ENCODE measurements at regions not wholly inside any gene's neighbourhood (a gene's known extent, or its start where the extent isn't known, plus 50 kb on each side); places are given as distances from the start of the nearest gene placed in this dataset.

DNA sequence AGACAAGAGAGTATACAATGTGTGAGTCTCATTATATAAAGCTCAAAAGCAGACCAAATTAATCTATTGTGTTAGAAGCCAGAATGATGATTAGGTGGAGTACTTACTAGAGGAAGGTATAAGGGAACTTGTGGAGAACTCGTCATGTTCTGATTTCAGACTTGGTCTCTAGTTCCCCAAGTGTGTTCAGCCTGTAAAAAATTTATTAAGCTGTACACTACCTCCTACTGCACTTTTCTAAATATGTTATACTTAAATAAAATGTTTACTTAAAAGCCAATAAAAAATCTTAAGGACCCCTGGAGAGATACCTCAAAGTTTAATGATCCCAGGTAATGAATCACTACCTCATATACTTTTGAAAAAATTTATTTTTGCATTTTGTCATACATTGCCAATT, 130.4 kb upstream of the PLCB4 start (continued):
- TF ChIP-seq SMAD3 (CRISPR knock-in tag; IDR thresholded peaks at IDR 0.05; ENCODE audit: borderline replicate concordance) (no peak), ZNF396 (CRISPR knock-in tag; IDR thresholded peaks at IDR 0.05; ENCODE audit: borderline replicate concordance) (no peak)

DNA sequence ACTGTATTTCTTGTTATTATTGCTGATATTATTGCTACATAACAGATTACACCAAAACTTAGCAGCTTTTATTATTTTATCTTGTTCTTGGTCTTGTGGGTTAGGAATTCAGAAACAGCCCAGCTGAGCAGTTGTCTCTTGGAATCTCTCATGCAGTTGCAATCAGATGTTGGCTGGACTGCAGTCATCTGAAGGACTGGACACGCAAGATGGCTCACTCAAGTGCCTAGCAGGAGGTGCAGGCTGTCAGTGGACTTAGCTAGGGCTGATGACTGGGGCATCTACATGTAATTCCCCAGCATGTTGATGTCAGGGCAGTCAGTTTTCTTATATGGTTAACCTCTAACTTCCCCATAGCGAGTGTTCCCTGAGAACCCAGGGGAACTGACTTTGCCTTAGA, 128.6 kb upstream of the PLCB4 start:
- Mint-ChIP-seq H3K27ac (no peak overlapping the region), H3K27me3 (ENCODE audit: low read depth) (no peaks in the 10 kb centered on the region), H3K4me1 (peaks cover 6% of the 10 kb centered on the region; the same call in 1 of the 2 replicates), H3K4me3 (no peak overlapping the region), H3K9me3 (no peaks in the 10 kb centered on the region), H3K36me3 (no peaks in the 10 kb centered on the region)
- ChIA-PET POLR2A (no interaction called here), CTCF (no interaction called here)
- ATAC-seq (no peak), DNase-seq (ENCODE audit: low spot score) (no peak)
- TF ChIP-seq RELA (CRISPR knock-in tag; IDR thresholded peaks at IDR 0.05; ENCODE audit: borderline replicate concordance) = no peak
- TF ChIP-seq, protein P1, sequence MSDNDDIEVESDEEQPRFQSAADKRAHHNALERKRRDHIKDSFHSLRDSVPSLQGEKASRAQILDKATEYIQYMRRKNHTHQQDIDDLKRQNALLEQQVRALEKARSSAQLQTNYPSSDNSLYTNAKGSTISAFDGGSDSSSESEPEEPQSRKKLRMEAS (CRISPR knock-in tag; IDR thresholded peaks at IDR 0.05) = no peak
- TF ChIP-seq, protein P2, sequence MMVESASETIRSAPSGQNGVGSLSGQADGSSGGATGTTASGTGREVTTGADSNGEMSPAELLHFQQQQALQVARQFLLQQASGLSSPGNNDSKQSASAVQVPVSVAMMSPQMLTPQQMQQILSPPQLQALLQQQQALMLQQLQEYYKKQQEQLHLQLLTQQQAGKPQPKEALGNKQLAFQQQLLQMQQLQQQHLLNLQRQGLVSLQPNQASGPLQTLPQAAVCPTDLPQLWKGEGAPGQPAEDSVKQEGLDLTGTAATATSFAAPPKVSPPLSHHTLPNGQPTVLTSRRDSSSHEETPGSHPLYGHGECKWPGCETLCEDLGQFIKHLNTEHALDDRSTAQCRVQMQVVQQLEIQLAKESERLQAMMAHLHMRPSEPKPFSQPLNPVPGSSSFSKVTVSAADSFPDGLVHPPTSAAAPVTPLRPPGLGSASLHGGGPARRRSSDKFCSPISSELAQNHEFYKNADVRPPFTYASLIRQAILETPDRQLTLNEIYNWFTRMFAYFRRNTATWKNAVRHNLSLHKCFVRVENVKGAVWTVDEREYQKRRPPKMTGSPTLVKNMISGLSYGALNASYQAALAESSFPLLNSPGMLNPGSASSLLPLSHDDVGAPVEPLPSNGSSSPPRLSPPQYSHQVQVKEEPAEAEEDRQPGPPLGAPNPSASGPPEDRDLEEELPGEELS (CRISPR knock-in tag; IDR thresholded peaks at IDR 0.05) = no peak
- TF ChIP-seq, protein P3, sequence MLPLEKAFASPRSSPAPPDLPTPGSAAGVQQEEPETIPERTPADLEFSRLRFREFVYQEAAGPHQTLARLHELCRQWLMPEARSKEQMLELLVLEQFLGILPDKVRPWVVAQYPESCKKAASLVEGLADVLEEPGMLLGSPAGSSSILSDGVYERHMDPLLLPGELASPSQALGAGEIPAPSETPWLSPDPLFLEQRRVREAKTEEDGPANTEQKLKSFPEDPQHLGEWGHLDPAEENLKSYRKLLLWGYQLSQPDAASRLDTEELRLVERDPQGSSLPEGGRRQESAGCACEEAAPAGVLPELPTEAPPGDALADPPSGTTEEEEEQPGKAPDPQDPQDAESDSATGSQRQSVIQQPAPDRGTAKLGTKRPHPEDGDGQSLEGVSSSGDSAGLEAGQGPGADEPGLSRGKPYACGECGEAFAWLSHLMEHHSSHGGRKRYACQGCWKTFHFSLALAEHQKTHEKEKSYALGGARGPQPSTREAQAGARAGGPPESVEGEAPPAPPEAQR (CRISPR knock-in tag; IDR thresholded peaks at IDR 0.05) = no peak
- no peak for TF ChIP-seq ZNF232 (CRISPR knock-in tag; IDR thresholded peaks at IDR 0.05)
- TF ChIP-seq, protein P4, sequence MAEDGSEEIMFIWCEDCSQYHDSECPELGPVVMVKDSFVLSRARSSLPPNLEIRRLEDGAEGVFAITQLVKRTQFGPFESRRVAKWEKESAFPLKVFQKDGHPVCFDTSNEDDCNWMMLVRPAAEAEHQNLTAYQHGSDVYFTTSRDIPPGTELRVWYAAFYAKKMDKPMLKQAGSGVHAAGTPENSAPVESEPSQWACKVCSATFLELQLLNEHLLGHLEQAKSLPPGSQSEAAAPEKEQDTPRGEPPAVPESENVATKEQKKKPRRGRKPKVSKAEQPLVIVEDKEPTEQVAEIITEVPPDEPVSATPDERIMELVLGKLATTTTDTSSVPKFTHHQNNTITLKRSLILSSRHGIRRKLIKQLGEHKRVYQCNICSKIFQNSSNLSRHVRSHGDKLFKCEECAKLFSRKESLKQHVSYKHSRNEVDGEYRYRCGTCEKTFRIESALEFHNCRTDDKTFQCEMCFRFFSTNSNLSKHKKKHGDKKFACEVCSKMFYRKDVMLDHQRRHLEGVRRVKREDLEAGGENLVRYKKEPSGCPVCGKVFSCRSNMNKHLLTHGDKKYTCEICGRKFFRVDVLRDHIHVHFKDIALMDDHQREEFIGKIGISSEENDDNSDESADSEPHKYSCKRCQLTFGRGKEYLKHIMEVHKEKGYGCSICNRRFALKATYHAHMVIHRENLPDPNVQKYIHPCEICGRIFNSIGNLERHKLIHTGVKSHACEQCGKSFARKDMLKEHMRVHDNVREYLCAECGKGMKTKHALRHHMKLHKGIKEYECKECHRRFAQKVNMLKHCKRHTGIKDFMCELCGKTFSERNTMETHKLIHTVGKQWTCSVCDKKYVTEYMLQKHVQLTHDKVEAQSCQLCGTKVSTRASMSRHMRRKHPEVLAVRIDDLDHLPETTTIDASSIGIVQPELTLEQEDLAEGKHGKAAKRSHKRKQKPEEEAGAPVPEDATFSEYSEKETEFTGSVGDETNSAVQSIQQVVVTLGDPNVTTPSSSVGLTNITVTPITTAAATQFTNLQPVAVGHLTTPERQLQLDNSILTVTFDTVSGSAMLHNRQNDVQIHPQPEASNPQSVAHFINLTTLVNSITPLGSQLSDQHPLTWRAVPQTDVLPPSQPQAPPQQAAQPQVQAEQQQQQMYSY (CRISPR knock-in tag; IDR thresholded peaks at IDR 0.05) = no peak
- no peak for TF ChIP-seq CREM (CRISPR knock-in tag; IDR thresholded peaks at IDR 0.05)
- TF ChIP-seq, protein P5, sequence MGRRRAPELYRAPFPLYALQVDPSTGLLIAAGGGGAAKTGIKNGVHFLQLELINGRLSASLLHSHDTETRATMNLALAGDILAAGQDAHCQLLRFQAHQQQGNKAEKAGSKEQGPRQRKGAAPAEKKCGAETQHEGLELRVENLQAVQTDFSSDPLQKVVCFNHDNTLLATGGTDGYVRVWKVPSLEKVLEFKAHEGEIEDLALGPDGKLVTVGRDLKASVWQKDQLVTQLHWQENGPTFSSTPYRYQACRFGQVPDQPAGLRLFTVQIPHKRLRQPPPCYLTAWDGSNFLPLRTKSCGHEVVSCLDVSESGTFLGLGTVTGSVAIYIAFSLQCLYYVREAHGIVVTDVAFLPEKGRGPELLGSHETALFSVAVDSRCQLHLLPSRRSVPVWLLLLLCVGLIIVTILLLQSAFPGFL (CRISPR knock-in tag; IDR thresholded peaks at IDR 0.05; ENCODE audit: borderline replicate concordance) = no peak
- no peak for TF ChIP-seq EMX1 (CRISPR knock-in tag; IDR thresholded peaks at IDR 0.05)
- TF ChIP-seq TP53 (CRISPR knock-in tag; IDR thresholded peaks at IDR 0.05) = no peak
- TF ChIP-seq CBFB (CRISPR knock-in tag; IDR thresholded peaks at IDR 0.05; ENCODE audit: low read depth) = no peak
- TF ChIP-seq, protein P6, sequence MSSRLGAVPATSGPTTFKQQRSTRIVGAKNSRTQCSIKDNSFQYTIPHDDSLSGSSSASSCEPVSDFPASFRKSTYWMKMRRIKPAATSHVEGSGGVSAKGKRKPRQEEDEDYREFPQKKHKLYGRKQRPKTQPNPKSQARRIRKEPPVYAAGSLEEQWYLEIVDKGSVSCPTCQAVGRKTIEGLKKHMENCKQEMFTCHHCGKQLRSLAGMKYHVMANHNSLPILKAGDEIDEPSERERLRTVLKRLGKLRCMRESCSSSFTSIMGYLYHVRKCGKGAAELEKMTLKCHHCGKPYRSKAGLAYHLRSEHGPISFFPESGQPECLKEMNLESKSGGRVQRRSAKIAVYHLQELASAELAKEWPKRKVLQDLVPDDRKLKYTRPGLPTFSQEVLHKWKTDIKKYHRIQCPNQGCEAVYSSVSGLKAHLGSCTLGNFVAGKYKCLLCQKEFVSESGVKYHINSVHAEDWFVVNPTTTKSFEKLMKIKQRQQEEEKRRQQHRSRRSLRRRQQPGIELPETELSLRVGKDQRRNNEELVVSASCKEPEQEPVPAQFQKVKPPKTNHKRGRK (CRISPR knock-in tag; IDR thresholded peaks at IDR 0.05; ENCODE audit: borderline replicate concordance) = no peak
- TF ChIP-seq, protein P7, sequence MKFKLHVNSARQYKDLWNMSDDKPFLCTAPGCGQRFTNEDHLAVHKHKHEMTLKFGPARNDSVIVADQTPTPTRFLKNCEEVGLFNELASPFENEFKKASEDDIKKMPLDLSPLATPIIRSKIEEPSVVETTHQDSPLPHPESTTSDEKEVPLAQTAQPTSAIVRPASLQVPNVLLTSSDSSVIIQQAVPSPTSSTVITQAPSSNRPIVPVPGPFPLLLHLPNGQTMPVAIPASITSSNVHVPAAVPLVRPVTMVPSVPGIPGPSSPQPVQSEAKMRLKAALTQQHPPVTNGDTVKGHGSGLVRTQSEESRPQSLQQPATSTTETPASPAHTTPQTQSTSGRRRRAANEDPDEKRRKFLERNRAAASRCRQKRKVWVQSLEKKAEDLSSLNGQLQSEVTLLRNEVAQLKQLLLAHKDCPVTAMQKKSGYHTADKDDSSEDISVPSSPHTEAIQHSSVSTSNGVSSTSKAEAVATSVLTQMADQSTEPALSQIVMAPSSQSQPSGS (CRISPR knock-in tag; IDR thresholded peaks at IDR 0.05; ENCODE audit: borderline replicate concordance, low read depth) = no peak
- TF ChIP-seq ELF4 (CRISPR knock-in tag; IDR thresholded peaks at IDR 0.05; ENCODE audit: low read depth) = no peak
- TF ChIP-seq, protein P8, sequence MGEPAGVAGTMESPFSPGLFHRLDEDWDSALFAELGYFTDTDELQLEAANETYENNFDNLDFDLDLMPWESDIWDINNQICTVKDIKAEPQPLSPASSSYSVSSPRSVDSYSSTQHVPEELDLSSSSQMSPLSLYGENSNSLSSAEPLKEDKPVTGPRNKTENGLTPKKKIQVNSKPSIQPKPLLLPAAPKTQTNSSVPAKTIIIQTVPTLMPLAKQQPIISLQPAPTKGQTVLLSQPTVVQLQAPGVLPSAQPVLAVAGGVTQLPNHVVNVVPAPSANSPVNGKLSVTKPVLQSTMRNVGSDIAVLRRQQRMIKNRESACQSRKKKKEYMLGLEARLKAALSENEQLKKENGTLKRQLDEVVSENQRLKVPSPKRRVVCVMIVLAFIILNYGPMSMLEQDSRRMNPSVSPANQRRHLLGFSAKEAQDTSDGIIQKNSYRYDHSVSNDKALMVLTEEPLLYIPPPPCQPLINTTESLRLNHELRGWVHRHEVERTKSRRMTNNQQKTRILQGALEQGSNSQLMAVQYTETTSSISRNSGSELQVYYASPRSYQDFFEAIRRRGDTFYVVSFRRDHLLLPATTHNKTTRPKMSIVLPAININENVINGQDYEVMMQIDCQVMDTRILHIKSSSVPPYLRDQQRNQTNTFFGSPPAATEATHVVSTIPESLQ (CRISPR knock-in tag; IDR thresholded peaks at IDR 0.05) = no peak

All from WTC11 (cell line).